NCI-H524 (cell line): ENCODE measurements at regions not wholly inside any gene's neighbourhood (a gene's known extent, or its start where the extent isn't known, plus 50 kb on each side); places are given as distances from the start of the nearest gene placed in this dataset.

Experiments used
- DNase-seq, 2 experiments: peaks; one replicate each; lab custom pipeline; 2025; lab: John Stamatoyannopoulos, UW

DNA sequence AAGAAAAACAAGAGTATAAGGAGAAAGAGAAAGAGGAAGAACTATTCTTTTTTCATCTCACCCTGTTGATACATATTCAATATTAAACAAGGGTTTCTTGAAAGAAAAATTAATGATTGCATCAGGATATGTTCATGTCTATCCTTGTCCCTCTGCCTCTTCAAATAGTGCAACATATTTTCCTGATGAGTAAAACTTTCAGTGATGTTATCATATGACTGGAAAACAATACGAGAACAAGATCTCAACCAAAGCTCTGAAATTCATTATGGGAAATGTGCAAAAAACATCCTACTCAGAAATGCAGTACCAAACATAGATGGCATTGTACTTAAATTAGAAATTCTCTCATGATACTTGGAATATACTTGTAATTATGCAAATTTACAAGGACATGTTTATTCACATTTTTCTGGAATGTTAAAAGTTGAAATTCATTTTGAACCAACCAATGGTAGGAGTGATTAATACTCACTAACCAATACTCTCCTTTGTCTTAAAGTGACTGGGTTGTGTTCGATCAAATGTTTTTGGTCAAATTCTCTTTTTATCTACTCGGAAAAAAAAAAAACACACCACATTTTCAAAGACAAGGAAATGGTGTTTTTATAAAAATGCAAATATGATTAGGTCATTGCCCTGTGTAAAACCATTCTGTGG, 148.9 kb upstream of the GULP1 start:
- DNase-seq: no peak

DNA sequence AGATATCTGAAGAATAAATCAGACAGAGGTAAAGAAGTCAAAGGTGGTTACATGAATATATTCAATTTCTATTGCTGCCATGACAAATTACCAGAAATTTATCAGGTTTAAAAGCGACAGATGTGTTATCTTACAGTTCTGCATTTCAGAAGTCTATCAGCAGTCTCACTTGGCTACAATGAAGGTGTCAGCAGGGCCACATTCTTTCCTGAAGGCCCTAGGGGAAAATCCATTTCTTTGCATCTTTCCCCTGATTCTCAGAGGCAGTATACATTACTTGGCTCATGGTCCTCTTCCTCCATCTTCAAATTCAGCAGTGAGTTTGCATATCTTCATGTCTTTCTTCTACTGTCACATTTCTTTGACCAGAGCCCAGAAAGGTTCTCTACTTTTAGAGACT, 145.8 kb upstream of the GULP1 start:
- no peak for DNase-seq

DNA sequence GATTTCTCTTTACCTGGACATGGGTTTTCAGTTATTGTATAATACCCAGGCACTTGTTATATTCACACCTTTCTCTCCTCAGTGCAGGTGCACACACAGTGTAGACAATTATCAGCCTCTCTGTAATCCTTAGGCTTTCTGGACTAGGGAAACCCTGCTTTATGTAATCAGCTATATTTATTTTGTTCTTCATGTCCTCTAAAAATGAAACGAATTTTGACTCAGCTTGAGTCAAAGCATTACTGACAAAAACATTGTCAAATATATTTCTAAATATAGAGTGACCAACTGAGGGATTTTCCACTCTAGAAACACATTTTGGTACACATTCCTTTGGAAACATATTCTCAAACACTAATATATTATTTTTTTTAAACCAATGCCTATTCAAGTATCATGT, 144.8 kb upstream of the GULP1 start:
- no peak for DNase-seq

GRCh38 chr2:188151670-188152069, 140.0 kb upstream of the GULP1 start:
- DNase-seq: no peak

DNA sequence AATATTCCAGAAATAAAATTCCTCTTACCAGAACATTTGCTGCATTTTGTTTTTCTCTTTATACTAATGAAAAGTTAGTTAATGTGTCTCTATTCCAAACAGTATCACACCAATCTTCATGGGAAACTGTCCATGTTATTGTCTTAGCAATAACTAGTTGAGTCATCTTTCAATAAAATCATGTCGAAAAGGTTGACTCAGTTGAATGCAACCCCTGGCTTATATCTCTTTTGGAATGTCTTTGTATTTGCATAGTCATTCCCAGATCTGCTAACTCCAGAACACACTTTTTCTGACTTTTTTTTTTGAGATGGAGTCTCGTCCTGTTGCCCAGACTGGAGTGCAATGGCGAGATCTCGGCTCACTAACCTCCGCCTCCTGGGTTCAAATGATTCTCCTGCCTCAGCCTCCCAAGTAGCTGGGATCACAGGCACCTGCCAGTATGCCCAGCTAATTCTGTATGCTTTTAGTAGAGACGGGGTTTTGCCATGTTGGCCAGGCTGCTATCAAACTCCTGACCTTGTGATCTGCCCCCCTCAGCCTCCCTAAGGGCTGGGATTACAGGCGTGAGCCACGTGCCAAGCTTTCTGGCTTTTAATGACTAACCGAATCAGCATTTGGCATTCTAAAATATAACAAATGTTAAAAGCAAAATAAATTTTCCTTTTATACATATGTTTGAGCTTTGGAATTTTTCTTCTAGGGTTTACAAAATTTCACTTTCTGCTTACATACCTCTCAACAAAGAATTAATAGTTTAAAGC, 133.2 kb upstream of the GULP1 start:
- no peak for DNase-seq

DNA sequence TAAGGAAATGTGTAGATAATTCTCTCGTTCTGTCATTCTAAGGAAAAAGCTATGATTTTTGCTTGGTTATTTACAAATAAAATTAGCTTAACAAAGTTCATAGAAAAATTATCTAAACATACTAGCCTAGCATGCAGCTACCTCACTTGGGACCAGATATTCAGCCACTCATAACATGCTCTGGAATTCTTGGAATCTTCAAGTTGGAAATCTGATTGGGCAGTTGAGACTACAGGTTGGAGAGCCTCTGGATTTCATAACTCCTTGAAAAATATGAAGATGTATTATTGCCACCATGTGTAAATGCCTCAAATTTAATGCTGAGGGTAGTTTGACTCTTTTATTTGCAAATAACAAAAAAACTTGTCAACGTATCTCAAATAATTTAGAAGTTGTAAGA, 132.2 kb upstream of the GULP1 start:
- DNase-seq: no peak

GRCh38 chr2:188170356-188170755, 121.3 kb upstream of the GULP1 start:
- peak; percentile 9 to 26 for DNase-seq

DNA sequence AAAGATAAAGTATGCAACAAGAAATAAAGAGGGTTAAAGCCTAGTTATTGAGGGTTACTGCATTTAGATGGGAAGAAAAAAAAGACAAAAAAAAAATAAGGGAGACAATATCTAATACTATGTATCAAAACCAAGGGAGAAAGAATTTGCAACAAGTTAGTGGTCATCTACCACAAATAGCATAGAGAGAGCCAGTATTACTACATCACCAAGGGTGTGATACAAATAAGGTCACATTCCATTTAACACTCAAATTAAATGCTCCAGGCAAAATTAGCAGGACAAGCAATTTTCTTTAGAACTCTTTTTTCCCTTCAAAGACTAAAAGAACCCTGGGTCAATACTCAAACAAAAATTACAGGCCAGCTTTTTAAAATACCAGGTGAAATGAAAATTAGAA, 115.1 kb upstream of the GULP1 start:
- DNase-seq: no peak

DNA sequence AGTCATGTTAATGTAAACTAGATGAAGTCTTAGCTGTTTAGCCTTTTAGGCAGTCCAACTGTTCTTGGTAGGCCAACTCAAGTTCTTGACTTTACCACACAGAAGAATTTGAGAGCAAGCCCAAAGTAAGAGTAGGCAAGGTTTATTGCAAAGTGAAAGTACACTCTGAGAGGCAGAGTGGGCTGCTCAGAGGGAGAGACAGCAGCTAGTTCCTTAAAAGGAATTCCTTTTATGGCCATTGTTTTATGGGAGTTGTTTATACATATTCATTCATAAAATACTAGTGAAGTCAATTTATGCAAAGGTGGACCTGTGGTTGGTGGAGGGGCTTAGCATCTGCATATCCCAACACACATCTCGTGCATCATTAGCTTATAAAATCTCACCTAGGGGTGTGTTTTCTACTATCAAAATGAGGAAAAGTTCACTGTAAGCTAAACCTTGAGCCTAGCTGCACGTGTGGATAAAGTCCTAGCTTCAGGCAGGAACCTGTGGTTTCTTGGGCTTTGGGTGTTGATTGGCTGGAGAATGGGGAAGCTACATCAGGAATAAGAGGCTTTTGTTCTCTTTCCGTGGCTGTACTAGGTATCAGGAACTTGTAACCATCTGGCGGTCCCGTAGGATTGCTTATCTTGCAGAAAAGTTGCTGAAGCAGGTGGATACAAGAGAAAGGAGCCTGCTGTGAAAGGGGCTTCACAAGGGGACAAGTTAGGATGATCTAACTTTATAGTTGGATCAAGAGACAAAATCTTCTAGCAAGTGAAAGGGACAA, 110.4 kb upstream of the GULP1 start:
- peak in 1 of 2 experiments; percentile 28 for DNase-seq

DNA sequence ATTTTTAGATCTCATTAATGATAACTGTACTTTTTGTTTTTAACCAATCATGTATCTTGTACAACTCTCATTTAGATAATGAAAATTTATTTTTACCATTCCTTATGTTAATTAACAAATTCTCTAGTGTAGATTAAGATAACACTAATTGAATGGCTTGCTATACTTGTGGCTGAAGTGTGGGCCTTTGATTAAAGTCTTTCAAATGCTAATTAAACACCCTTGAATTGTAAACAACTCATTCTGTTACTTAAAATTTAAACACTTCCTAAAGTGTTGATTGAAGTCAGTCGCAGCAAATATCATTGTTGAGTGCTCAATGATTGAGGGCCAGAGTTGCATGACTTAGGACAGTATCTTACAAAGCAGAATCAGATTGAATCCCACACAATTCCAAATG, 109.8 kb upstream of the GULP1 start:
- no peak for DNase-seq

DNA sequence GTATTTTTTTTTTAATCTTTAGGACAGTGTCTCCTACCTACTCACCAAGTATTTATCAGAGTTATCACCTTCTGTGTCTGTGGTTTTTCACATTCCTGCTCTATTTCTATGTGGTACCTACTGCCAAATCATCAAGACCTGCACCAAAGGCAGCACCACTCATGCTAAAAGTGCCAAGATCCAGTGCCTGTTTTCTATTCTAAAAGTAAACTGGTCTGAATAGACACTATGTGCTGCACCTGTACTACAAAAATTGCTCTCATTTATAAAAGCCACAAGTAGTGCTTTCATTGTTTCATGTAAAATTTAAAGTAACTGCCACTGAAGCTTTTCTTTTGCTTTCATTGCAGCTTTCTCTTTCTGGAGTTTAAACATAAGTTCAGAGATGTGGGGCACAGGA, 103.9 kb upstream of the GULP1 start:
- no peak for DNase-seq

- no peak for DNase-seq
Measured at GRCh38 chr2:188189356-188189755, 102.3 kb upstream of the GULP1 start.

DNA sequence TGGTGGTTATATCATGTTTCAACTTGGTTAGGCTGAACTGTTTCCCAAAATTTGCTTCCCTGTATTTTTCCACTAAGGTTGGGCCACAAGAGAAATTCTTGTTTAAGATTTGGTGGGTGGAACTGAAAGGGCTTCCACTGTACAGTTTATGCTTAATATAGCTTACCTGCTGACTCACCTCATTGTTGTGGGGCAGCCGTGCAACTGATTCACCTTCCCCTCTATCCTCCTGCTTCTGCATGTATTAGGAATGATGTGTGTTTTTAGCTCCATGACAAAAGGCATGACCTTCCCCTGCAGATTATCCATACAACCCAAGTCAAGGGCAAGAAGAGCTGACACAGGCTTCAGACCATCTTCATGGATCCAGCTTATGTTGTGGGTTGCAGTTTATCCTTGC, 98.4 kb upstream of the GULP1 start:
- no peak for DNase-seq

DNA sequence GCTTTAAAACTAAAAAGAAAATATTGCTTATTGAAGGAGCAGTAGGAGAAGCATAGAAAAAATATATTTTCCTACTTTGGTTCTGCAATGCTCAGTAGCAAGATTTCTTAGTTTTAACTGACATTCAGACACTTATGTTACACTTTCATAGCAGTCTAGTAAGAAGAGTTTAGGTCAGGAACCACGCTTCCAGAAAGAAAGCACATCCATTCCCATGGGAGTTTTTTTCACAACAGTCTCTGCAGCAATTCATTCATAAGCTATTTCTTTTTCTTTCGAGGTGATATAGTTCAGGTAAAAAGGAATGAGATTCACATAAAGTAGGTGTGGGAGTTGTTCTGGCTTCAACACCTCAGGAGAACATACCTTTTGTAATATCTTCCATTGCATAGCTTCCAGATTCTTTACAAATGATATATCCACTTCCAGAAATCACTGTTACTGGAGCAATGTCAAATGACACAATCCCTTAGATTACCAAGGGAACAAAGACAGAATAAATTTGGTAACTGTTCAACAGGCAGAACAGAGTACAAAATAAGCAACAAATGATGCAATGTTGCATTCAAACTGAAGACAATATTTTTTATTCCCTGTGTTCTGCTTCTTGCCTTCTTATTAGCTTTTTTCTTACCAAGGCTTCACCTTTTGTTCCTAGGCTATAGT, 95.2 kb upstream of the GULP1 start:
- no peak for DNase-seq

- no peak for DNase-seq
Measured at GRCh38 chr2:188199716-188200128, 92.0 kb upstream of the GULP1 start.

- no peak for DNase-seq
Measured at GRCh38 chr2:188201639-188202038, 90.0 kb upstream of the GULP1 start.

- no peak for DNase-seq
Measured at GRCh38 chr2:188202777-188203176, 88.9 kb upstream of the GULP1 start.

DNA sequence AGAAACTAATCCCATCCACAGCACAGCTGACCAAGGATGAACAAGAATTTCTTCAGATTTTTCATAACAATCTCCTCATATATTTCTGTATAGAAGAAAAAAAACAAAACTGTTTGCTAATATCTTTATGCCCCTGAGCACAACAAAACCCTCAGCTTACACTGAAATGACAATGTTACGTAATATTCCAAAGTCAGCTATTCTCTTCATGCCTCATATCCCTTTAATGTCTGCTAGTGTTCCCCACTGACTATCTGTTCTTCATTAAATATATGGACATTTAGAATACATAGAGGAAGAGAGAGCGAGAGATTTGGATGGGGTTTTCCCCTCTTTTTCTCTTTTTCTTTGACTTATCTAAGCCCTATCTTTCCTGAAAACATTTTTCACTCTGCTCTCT, 87.9 kb upstream of the GULP1 start:
- DNase-seq: no peak

DNA sequence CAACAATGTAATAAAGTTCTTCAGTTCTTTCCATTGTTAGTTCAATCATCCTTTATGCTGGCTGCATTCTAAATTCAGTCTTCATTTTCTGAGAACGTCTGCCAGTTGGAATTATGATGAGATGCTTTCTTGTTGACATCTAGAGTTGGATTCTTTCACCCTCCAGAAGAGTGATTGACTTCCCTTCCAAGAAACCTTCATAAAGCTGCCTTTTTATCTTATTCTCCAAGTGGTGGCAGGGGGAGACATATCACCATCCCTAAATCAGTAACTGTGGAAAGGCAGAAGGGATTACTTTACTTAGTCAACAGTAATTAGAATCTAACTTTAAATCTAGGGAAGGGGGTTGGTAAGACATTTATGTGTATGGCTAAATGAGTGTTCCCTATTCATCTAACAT, 86.8 kb upstream of the GULP1 start:
- DNase-seq: no peak

DNA sequence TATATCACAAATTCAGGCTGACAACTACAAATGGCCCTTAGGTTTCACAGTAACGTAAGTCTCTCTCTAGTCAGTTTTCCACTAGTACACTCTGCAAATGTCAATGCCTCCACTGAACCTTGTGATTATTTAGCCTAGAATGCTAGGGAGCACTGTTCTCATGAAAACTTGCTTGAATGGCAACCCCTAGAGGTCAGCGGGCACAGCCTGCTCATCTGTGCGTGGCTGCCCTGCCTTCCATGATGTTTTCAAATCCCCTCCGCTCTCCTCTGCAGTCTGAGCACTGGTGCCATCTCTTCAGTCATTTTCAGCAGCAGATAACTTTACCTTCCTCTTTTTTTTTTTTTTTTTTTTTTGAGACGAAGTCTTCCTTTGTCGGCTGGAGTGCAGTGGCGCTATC, 84.1 kb upstream of the GULP1 start:
- DNase-seq: no peak

GRCh38 chr2:188209218-188209617, 82.5 kb upstream of the GULP1 start:
- DNase-seq: no peak

DNA sequence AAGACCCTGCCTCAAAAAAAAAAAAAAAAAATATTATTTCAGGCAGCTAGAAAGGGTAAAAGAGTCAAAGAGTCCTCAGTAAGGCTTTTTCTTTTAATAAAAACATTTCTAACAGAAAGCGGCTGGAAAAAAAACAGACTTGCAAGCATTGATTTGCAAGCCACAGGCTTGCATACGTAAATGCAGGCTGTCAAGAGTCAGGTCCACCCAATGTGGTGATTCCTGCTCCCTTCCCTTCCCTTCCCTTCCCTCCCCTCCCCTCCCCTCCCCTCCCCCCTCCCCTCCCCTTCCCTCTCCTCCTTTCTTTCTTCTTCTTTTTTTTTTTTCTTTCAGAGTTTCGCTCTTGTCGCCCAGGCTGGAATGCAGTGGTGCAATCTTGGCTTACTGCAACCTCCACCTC, 74.4 kb upstream of the GULP1 start:
- DNase-seq: no peak

DNA sequence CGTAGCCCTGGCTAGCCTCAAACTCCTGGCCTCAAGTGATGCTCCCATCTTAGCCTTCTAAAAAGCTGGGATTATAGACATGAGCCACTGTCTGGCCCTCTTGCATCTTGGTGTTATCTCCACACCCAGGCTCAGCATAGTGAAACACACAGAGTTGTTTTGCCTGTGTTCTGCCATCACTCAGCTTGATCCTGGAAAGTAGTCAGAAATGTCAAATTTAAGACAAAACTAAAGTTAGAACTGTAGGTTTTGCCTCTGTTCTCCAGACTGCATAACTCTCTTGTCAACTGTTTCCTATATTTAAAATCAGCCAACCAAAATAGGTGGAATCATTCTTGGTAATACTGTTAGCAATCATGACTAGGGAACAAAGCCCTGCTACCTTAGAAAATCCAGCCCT, 72.1 kb upstream of the GULP1 start:
- no peak for DNase-seq
